Common myeloid progenitor, CD34-positive (primary cell): ENCODE measurements at regions not wholly inside any gene's neighbourhood (a gene's known extent, or its start where the extent isn't known, plus 50 kb on each side); places are given as distances from the start of the nearest gene placed in this dataset.

ENCODE experiments used
- CTCF ChIA-PET: fragments of 350-600 bp; sonication (Branson Sonifier 250); formaldehyde crosslinking; loops from one replicate; lab custom pipeline; 2021; ENCODE audit warnings: antibody characterized with exemption; lab: Charles Lee
- POLR2A ChIA-PET: fragments of 350-600 bp; sonication (Branson Sonifier 250); formaldehyde crosslinking; loops from one replicate; lab custom pipeline; 2021; ENCODE audit warnings: antibody characterized with exemption; lab: Charles Lee
- DNase-seq, 3 donors: peaks; one replicate each; pipeline versions ENCODE4 v3.0.0 to v3.0.0-alpha.2; 2013
- H3K27ac ChIP-seq, 2 experiments: 1 replicate in 1 of 2; 2 replicates in 1 of 2; pipeline ENCODE4 v1.7.0; 2013; ENCODE audit warnings: inconsistent platforms in 2 of 2, low read length in 2 of 2, mild to moderate bottlenecking in 2 of 2, low read depth in 1 of 2, moderate library complexity in 1 of 2; ENCODE audit not compliant: severe bottlenecking in 2 of 2, insufficient read depth in 1 of 2, poor library complexity in 1 of 2
- H3K27me3 ChIP-seq, 5 experiments: replicated peaks in 2 of 5; 1 replicate in 3 of 5; 2 replicates in 2 of 5; pipeline versions ENCODE4 v1.6.1 to v1.7.0; 2013; ENCODE audit warnings: low read length in 4 of 5, mild to moderate bottlenecking in 2 of 5, moderate library complexity in 2 of 5, inconsistent platforms in 1 of 5; ENCODE audit not compliant: insufficient read depth in 5 of 5, control insufficient read depth in 4 of 5
- H3K36me3 ChIP-seq, 4 experiments: 1 replicate in 2 of 4; 2 replicates in 2 of 4; pipeline versions ENCODE4 v1.6.1 to v1.7.0; 2013; ENCODE audit warnings: low read length in 3 of 4, control low read depth in 1 of 4, mild to moderate bottlenecking in 1 of 4; ENCODE audit not compliant: control insufficient read depth in 4 of 4, insufficient read depth in 4 of 4
- H3K4me1 ChIP-seq, 4 experiments: 1 replicate in 3 of 4; 2 replicates in 1 of 4; pipeline versions ENCODE4 v1.6.1 to v1.7.1; 2013; ENCODE audit warnings: low read length in 3 of 4, mild to moderate bottlenecking in 3 of 4, control low read depth in 1 of 4, inconsistent platforms in 1 of 4, moderate library complexity in 1 of 4; ENCODE audit not compliant: control insufficient read depth in 4 of 4, insufficient read depth in 4 of 4; ENCODE audit errors: control extremely low read depth in 1 of 4
- H3K4me3 ChIP-seq, 7 experiments: 1 replicate in 4 of 7; 2 replicates in 3 of 7; pipeline versions ENCODE4 v1.5.1 to v1.7.0; 2013; ENCODE audit warnings: mild to moderate bottlenecking in 7 of 7, low read length in 6 of 7, moderate library complexity in 6 of 7, inconsistent platforms in 2 of 7, low read depth in 2 of 7, control low read depth in 1 of 7; ENCODE audit not compliant: insufficient read depth in 4 of 7, control insufficient read depth in 1 of 7; ENCODE audit errors: extremely low read depth in 1 of 7
- H3K9me3 ChIP-seq, 5 experiments: 1 replicate in 4 of 5; 2 replicates in 1 of 5; pipeline versions ENCODE4 v1.6.1 to v1.7.1; 2013; ENCODE audit warnings: low read length in 4 of 5, mild to moderate bottlenecking in 2 of 5, inconsistent platforms in 1 of 5, low read depth in 1 of 5, moderate library complexity in 1 of 5; ENCODE audit not compliant: control insufficient read depth in 4 of 5, insufficient read depth in 2 of 5; ENCODE audit errors: control extremely low read depth in 1 of 5
- WGBS: methylation state at CpG from one replicate; pipeline ENCODE4 v1.1.5; 2013; ENCODE audit not compliant: insufficient coverage; 5-methylcytosine and 5-hydroxymethylcytosine counted together

DNA sequence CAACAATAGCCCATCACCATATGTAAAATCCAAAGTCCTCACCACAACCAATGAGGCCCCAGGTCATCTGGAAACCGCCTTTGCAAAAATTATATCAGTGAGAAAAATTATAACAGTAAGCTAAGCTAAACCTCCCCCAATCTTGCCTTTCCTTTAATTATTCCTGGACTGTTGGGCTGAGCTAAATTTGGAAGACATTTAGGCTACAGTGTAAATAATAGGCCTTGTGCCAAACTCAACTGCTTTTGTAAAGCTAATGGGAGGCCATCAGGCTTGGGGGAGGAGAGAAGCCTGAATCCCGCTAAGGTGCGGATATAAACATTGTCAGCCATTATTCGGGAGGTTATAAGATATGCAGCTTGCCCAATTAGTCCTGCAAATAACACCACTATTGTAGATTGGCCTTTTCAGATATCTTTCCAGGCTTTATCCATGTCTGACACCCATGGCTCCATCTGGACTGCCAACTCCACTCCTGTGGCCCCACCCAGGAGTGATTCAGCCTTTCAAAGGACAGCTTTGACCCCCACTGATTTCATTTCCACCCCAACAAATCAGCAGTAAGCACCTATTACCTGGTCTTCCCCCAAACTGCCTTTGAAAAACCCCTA, 53.0 kb upstream of the CA12 start:
- POLR2A ChIA-PET, result no interaction called here

DNA sequence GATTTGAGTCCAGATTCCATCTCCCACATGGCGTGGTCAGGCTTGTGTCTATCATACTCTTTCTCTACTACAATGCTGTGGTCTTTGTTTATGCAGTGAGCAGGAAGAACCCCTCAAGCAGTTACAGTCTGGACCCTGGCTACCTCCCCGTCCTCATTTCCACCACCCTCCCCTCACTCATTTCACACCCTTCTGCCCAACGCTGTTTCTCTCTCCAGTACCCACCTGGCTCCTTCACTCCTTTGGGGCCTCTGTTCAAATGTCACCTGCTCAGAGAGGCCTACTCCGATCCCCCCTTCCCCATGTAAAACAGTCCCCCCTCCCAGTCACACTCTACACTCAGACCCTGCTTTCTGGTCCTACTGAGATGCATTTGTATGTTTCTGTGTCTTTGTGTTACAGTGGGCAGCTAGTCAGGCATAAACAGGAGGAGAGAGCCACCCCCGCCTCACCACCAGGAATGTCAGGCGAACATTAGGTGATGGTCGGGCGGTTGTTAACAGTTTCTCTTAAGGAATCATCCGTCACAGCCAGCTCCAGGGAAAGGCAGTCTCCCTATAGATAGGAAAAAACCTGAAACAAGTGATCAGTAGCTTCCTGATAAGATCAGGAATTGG, 53.7 kb upstream of the CA12 start:
- POLR2A ChIA-PET, result interaction anchor here (0.7 kb wide), 1 partner anchor 152 kb away, joined by 5 read pairs; no protein-coding TSS in a partner anchor

More for the DNA sequence above, 53.0 kb upstream of the CA12 start:
- H3K36me3 ChIP-seq, result no peaks in the 10 kb centered on the region
- CTCF ChIA-PET, result interaction anchor here (1.5 kb wide), 1 partner anchor 32 kb away, joined by 4 read pairs; no protein-coding TSS in a partner anchor
- H3K27ac ChIP-seq, result no peak overlapping the region
- H3K4me3 ChIP-seq, result no peak overlapping the region
- no peak for DNase-seq
- peaks cover 0 to 16% (median 14%) of the 10 kb centered on the region in 4 experiments for H3K4me1 ChIP-seq
- no peaks in the 10 kb centered on the region for H3K9me3 ChIP-seq
- H3K27me3 ChIP-seq, result no peaks in the 10 kb centered on the region
- WGBS, result 94% methylated on average over 3 of the region's 4 CpGs

DNA sequence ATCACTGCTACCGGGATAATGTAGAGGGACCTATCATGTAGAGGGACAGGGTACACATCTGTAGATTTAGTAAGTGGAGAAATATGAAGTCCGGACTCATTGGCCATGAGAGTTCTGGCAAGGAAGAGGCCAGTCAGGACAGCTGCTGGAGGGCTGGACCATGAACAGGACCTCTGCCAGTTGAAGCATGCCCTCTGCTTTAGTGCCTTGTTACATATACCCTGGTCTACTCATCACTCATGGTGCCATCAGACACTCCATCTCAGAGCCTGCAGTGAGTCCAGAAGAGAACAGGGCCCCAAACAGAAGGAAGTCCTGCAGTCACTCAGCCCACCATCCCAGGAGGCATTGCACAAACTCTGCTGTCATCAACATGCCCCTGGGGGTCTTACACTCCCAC, 54.7 kb upstream of the CA12 start:
- CTCF ChIA-PET, result interaction anchor here (0.8 to 3.6 kb wide), 6 partner anchors 8 to 148 kb away, joined by 3 to 21 read pairs (median 6); no protein-coding TSS in a partner anchor
- peaks cover 0 to 20% (median 14%) of the 10 kb centered on the region in 4 experiments for H3K4me1 ChIP-seq
- H3K27ac ChIP-seq, result peak overlapping the region in 1 of 2 experiments; percentile 52

More for the DNA sequence above, 53.7 kb upstream of the CA12 start:
- Histone ChIP-seq H3K9me3 (no peaks in the 10 kb centered on the region), H3K27ac (no peak overlapping the region), H3K4me3 (no peak overlapping the region), H3K36me3 (no peaks in the 10 kb centered on the region), H3K27me3 (no peaks in the 10 kb centered on the region), H3K4me1 (peaks cover 0 to 16% (median 14%) of the 10 kb centered on the region in 4 experiments)
- CTCF ChIA-PET, result interaction anchor here (1.5 to 3.6 kb wide), 2 partner anchors 12 to 32 kb away, joined by 4 to 21 read pairs; no protein-coding TSS in a partner anchor
- no peak for DNase-seq
- over 99% methylated on average over 8 of the region's 9 CpGs for WGBS

DNA sequence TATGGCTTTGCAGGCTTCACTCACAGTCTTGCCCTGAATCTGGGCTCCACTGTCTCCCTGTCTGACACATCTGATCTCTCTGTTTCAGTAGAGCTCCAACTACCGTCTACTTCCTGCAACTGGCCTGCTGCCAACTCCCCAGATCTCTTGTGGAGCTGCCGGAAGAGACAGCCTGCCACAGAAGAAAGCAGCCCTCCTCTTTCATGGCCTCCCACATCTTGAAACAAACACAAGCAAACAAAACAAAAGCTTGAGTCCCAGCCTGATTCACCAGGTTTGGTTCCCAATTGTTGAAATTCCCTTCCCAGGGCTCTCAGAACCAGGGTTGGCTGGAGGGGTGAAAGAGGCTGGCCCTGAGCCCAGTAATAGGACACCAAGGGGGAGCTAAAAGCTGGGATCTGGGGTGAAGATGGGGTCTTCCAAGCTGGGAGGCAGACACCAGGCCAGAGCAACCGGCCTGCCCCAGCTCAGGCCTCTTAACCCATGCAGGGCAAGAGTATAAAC, 55.3 kb upstream of the CA12 start:
- Histone ChIP-seq H3K36me3 (no peaks in the 10 kb centered on the region), H3K27ac (peak overlapping the region; percentile 47 to 52), H3K4me1 (peaks cover 0 to 26% (median 16%) of the 10 kb centered on the region in 4 experiments), H3K27me3 (no peaks in the 10 kb centered on the region), H3K9me3 (no peaks in the 10 kb centered on the region), H3K4me3 (peak overlapping the region in 2 of 7 experiments; percentile 26 to 27)
- CTCF ChIA-PET, result interaction anchor here (0.7 to 3.6 kb wide), 8 partner anchors 9 to 149 kb away, joined by 3 to 21 read pairs (median 5); no protein-coding TSS in a partner anchor
- WGBS, result 0% methylated on average over 2 of the region's 3 CpGs
- peak; percentile 73 to 91 (median 90) for DNase-seq
- POLR2A ChIA-PET, result no interaction called here

More for the DNA sequence above, 54.7 kb upstream of the CA12 start:
- no peak for DNase-seq
- Histone ChIP-seq H3K9me3 (no peaks in the 10 kb centered on the region), H3K4me3 (no peak overlapping the region), H3K27me3 (no peaks in the 10 kb centered on the region), H3K36me3 (no peaks in the 10 kb centered on the region)
- POLR2A ChIA-PET, result no interaction called here
- WGBS, result 100% methylated on average over 1 of the region's 2 CpGs

DNA sequence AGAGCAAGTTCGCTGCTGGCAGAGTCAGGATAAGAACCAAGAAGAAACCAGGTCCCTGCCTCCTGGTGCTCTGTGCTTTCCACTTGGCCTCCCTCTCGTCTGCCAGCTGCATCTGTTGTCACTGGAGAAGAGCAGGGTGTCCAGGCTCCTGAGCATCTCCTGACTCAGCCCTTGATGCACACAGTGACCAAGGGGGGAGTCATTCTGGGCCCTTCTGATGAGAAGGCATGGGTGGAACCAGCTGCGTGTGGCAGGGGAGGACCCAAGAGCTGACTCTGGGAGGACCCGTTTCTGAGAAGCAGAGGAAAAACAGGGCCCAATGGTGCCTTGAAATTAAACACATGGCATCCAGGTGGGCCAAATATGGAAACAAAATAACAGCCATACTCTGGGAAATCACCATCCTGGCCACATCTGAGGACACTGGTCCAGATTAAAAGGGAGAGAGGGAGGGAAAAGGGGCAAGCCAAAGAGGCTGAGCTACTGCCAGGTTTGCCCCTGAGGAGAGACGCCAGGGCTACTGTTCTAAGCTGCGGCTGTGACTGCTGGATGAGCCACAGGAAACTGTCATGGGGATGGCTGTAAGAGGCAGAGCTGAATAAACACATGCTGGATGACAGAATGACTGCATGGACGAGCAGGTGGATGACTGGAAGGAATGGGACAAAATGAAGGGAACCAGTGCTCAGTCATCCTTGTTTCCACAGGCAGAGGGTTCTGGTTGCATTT, 58.1 kb upstream of the CA12 start:
- CTCF ChIA-PET, result no interaction called here

DNA sequence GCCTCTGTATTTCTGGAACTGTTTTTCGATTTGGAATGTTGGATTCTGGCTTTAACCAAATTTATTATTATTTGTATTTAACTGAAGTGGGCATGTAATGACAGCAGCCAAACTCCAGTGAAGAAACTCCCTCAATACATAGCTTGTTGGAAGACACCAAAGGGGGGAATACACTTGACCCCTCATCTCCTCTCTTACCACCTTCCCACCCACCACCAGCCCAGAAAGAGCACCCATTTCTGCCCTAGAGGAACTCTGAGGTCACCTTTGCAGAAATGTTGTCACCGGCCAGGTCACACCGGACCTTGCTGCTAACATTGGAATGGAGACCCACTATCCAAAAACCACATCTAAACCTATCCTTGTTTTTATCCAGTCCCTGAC, 58.6 kb upstream of the CA12 start:
- DNase-seq, result no peak
- H3K27me3 ChIP-seq, result no peaks in the 10 kb centered on the region
- 100% methylated on average over 2 of the region's 3 CpGs for WGBS
- H3K9me3 ChIP-seq, result no peaks in the 10 kb centered on the region
- no peak overlapping the region for H3K4me3 ChIP-seq
- no peaks in the 10 kb centered on the region for H3K36me3 ChIP-seq
- no peak overlapping the region for H3K27ac ChIP-seq
- POLR2A ChIA-PET, result no interaction called here
- peaks cover 0 to 33% (median 17%) of the 10 kb centered on the region in 4 experiments for H3K4me1 ChIP-seq
- CTCF ChIA-PET, result no interaction called here

More for the DNA sequence above, 58.1 kb upstream of the CA12 start:
- no peak overlapping the region for H3K4me3 ChIP-seq
- H3K9me3 ChIP-seq, result no peaks in the 10 kb centered on the region
- no peaks in the 10 kb centered on the region for H3K36me3 ChIP-seq
- POLR2A ChIA-PET, result no interaction called here
- peaks cover 0 to 33% (median 17%) of the 10 kb centered on the region in 4 experiments for H3K4me1 ChIP-seq
- WGBS, result 88% methylated on average over 7 of the region's 7 CpGs
- no peaks in the 10 kb centered on the region for H3K27me3 ChIP-seq
- DNase-seq, result no peak
- H3K27ac ChIP-seq, result no peak overlapping the region
